Mucosa of descending colon (tissue), 3 donors: ENCODE measurements at regions not wholly inside any gene's neighbourhood (a gene's known extent, or its start where the extent isn't known, plus 50 kb on each side); places are given as distances from the start of the nearest gene placed in this dataset.
"Not testable (repeated sequence)": the region's sequence is repeated elsewhere in the genome, so short reads cannot be mapped to it uniquely, and the experiment has no call there.

Source experiments
- ATAC-seq: fragments of 200-7000 bp; cut with Tn5 transposase; one replicate; pipeline ENCODE4 v1.9.1; 2020; ENCODE audit warnings: mild to moderate bottlenecking, moderate library complexity
- DNase-seq, 3 donors: peaks; one replicate each; pipeline ENCODE4 v3.0.0-alpha.2; 2020
- H3K36me3 ChIP-seq: fragments of 200-600 bp; one replicate; pipeline ENCODE4 v1.8.0; 2021; ENCODE audit warnings: low read depth, mild to moderate bottlenecking
- H3K4me1 ChIP-seq: fragments of 200-600 bp; one replicate; pipeline ENCODE4 v1.8.0; 2021; ENCODE audit warnings: low read depth, mild to moderate bottlenecking
- H3K4me3 ChIP-seq: fragments of 200-600 bp; one replicate; pipeline ENCODE4 v1.8.0; 2021; ENCODE audit warnings: mild to moderate bottlenecking
- H3K9me3 ChIP-seq: fragments of 200-600 bp; one replicate; pipeline ENCODE4 v1.8.0; 2021; ENCODE audit warnings: mild to moderate bottlenecking
- intact Hi-C, 2 donors: fragments of 100-400 bp; cut with DNase I in 1 of 2; cut with micrococcal nuclease in 1 of 2; formaldehyde crosslinking; loops; one replicate each; pipeline versions ENCODE4 v1.11.0 to v1.11.1; 2022; cut with DNase I, micrococcal nuclease
- TF ChIP-seq, protein P1 (sequence below): fragments of 200-600 bp; IDR thresholded peaks from one replicate; pipeline ENCODE4 v1.8.0; 2022; ENCODE audit warnings: antibody characterized with exemption, mild to moderate bottlenecking
- donor health status: DM: no; HTN: no; CAD: no; lungs with moderate emphysema.
- donor health status: DM: no; HTN: no; CAD: no.
- donor health status: DM: no; HTN: yes; CAD: no.

DNA sequence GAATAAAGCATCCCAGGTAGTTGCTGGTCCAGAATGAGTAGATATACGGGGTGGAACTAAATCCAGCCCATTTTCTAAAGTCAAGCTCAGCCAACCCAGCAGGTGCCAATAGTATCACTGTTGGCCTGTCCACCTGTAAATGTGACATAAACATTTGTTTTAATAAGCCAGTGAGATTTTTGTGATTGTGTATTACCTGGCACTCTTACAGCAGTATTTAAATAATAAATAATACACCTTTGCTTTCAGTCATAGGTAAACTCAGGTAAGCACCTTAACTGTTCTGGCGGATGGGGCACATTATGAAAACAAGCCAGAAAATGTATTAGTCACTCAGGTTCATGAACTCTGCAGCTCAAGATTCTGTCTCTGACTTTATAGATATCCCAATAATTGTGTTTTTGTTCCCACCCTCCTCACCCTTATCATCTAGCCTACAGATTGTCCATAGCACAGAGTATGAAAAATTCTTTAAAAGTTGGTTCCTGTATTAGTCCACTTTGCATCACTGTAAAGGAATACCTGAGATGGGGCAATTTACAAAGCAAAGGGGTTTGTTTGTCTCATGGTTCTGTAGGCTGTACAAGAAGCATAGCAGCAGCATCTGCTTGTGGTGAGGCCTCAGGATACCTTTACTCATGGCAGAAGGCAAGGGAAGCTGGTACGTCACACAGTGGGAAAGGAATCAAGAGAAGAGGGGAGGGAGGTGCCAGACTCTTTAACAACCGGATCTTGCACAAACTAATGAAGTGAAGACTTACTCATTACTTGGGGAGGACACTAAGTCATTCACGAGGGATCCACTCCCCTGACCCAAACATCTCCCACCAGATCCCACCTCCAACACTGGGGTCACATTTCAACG, 73.0 kb upstream of the CYRIA start:
- TF ChIP-seq, protein P1, sequence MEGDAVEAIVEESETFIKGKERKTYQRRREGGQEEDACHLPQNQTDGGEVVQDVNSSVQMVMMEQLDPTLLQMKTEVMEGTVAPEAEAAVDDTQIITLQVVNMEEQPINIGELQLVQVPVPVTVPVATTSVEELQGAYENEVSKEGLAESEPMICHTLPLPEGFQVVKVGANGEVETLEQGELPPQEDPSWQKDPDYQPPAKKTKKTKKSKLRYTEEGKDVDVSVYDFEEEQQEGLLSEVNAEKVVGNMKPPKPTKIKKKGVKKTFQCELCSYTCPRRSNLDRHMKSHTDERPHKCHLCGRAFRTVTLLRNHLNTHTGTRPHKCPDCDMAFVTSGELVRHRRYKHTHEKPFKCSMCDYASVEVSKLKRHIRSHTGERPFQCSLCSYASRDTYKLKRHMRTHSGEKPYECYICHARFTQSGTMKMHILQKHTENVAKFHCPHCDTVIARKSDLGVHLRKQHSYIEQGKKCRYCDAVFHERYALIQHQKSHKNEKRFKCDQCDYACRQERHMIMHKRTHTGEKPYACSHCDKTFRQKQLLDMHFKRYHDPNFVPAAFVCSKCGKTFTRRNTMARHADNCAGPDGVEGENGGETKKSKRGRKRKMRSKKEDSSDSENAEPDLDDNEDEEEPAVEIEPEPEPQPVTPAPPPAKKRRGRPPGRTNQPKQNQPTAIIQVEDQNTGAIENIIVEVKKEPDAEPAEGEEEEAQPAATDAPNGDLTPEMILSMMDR, result no peak
- no peaks in the 10 kb centered on the region for H3K9me3 ChIP-seq
- DNase-seq (no peak), ATAC-seq (no peak)
- H3K36me3 ChIP-seq, result no peaks in the 10 kb centered on the region
- intact Hi-C loops, result no loop called here
- H3K4me3 ChIP-seq, result no peak overlapping the region
- H3K4me1 ChIP-seq, result no peaks in the 10 kb centered on the region

DNA sequence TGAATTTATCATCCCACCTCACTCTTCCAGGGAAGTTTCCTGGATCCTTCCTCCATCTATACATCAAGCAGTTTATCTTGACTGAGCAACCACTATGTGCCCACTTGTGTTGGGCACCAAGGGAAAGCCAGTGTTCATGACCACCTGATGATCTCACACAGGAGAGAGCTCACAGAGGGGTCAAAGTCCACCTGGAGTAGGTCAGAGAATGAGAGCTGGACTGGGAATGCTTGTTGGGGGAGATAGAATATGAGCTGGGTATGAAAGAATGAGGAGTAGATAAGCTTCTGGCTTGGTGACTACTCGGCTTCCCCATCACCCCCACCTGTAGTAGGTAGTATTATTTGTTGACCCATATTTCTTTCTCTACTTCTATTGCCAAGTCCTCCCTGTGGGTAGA, 72.2 kb upstream of the CYRIA start:
- Histone ChIP-seq H3K4me1 (no peaks in the 10 kb centered on the region), H3K36me3 (no peaks in the 10 kb centered on the region), H3K9me3 (no peaks in the 10 kb centered on the region), H3K4me3 (no peak overlapping the region)
- DNase-seq, result no peak
- intact Hi-C loops, result no loop called here
- TF ChIP-seq, protein P1, result no peak
- no peak for ATAC-seq

DNA sequence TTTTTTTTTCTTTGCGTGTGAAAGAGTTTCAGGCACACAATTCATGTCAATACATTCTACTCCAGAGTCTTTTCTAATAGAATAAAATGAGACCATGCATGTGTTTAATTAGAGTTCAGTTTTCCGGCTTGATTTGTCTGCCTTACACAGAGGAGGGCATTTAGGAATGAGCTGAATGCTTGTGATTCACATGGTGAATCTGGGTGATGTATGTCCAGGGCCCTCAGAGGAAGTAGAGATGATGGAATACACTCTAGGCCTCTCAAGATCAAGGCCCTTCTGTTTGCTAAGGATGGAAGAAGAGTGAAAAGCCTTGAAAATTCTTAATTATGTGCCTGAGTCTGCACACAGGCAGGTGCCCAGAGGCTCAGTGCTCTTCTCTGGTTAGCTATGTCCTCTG, 71.0 kb upstream of the CYRIA start:
- H3K36me3 ChIP-seq, result no peaks in the 10 kb centered on the region
- no peaks in the 10 kb centered on the region for H3K9me3 ChIP-seq
- DNase-seq (no peak), ATAC-seq (no peak)
- TF ChIP-seq, protein P1, result no peak
- no peaks in the 10 kb centered on the region for H3K4me1 ChIP-seq
- intact Hi-C loops, result no loop called here
- H3K4me3 ChIP-seq, result no peak overlapping the region

DNA sequence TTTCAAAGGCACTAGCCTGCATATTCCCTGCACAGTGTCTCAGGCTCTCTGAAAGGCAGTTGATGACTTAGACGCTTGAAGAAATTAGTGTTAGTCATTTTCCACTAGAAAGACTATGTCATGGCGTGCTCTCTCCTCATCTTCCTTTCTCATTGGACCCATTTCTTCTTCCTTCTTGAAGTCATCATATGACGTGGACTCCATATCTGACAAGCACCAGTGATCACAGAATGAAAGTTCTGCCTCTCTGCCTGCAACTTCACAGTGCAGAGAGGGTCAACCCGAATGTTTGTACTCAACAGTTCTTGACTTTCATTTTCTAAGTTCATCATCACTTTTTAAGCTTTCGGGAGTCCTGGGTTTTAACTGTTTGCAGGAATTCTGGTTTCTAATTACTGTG, 63.7 kb upstream of the CYRIA start:
- Histone ChIP-seq H3K9me3 (no peaks in the 10 kb centered on the region), H3K4me3 (no peak overlapping the region), H3K4me1 (no peaks in the 10 kb centered on the region), H3K36me3 (no peaks in the 10 kb centered on the region)
- no peak for DNase-seq
- ATAC-seq, result peak; percentile 18
- TF ChIP-seq, protein P1, result no peak
- intact Hi-C loops, result no loop called here

DNA sequence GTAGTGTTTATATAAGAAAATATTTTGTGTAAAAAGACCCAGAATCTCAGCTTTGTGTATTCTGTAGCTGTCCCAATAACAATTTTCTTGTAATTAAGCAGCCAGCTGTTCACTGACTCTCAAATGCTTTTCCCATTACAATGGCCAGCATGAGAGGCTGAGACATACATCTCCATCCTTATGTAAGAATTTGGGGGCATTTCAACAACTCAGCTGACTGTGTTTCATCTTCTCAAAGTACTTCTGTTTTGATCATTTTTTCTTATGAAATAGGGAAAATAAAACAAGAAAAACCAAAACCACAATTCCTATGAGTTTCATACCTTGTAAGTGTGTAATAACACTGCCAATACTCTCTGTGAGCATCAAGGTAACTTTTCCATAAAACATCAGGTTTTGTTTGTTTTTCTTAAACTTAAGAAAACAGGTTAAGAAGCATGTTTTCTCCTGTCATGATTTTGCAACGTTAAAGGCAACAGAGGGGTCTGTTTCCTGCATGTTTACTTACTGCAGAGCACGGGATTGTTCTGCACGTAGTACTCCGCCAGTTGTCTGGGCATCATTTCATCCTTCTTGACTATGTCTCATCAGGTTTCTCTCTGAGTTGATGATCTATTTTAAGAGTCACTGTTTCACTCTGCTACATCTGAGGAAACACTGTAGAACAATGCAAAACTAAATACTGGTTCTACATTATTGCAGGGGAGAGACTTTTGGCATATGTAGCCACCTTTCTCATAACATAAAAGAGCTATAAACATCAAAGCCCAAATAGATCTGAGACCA, 62.9 kb upstream of the CYRIA start:
- TF ChIP-seq, protein P1, result no peak
- DNase-seq (no peak), ATAC-seq (no peak)
- intact Hi-C loops, result no loop called here
- Histone ChIP-seq H3K9me3 (no peaks in the 10 kb centered on the region), H3K4me3 (no peak overlapping the region), H3K4me1 (no peaks in the 10 kb centered on the region), H3K36me3 (no peaks in the 10 kb centered on the region)

DNA sequence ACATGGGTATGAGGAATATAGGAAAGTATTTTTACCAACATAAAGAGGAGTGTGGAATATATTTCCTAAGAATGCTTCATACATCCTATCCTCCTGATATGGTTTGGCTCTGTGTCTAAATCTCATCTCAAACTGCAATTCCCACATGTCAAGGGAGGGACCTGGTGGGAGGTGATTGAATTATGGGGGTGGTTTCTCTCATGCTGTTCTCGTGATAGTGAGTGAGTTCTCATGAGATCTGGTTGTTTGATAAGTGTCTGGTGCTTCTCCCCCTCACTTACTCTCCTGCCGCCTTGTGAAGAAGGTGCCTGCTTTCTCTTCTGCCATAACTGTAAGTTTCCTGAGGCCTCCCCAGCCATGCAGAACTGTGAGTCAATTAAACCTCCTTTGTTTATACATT, 62.2 kb upstream of the CYRIA start:
- H3K4me3 ChIP-seq, DNase-seq, ATAC-seq, H3K9me3 ChIP-seq, H3K4me1 ChIP-seq, H3K36me3 ChIP-seq, intact Hi-C loops: not testable (repeated sequence)
